ENCODE measurements at regions not wholly inside any gene's neighbourhood (a gene's known extent, or its start where the extent isn't known, plus 50 kb on each side); places are given as distances from the start of the nearest gene placed in this dataset.

- no peaks in the 10 kb centered on the region for H3K4me1 ChIP-seq
- TF ChIP-seq CTCF (IDR thresholded peaks at IDR 0.05), result no peak
Measured at GRCh38 chr11:32168924-32169323, 78.0 kb downstream of the RCN1 start.

GRCh38 chr11:32171445-32171844 is 80.6 kb downstream of the RCN1 start:
- DNase-seq (ENCODE audit: low spot score), result no peak
- Histone ChIP-seq H3K36me3 (no peaks in the 10 kb centered on the region), H3K4me3 (no peak overlapping the region), H3K4me1 (no peaks in the 10 kb centered on the region), H3K27ac (no peak overlapping the region), H3K27me3 (no peaks in the 10 kb centered on the region), H3K9me3 (no peaks in the 10 kb centered on the region)
- TF ChIP-seq CTCF (IDR thresholded peaks at IDR 0.05), result no peak

More at GRCh38 chr11:32168924-32169323, 78.0 kb downstream of the RCN1 start:
- DNase-seq (ENCODE audit: low spot score), result peak; percentile 13
- H3K36me3 ChIP-seq, result no peaks in the 10 kb centered on the region
- no peak overlapping the region for H3K27ac ChIP-seq
- no peaks in the 10 kb centered on the region for H3K27me3 ChIP-seq
- H3K4me3 ChIP-seq, result no peak overlapping the region
- no peaks in the 10 kb centered on the region for H3K9me3 ChIP-seq

GRCh38 chr11:32172041-32172847 is 81.4 kb downstream of the RCN1 start:
- no peak for DNase-seq (ENCODE audit: low spot score)
- H3K27ac ChIP-seq, result no peak overlapping the region
- no peak for TF ChIP-seq CTCF (IDR thresholded peaks at IDR 0.05)
- H3K36me3 ChIP-seq, result no peaks in the 10 kb centered on the region
- no peaks in the 10 kb centered on the region for H3K4me1 ChIP-seq
- H3K4me3 ChIP-seq, result peak overlapping the region in 1 of 2 donors; percentile 36
- H3K9me3 ChIP-seq, result no peaks in the 10 kb centered on the region
- no peaks in the 10 kb centered on the region for H3K27me3 ChIP-seq

GRCh38 chr11:32172848-32173834 is 82.3 kb downstream of the RCN1 start:
- peak in 1 of 2 donors; percentile 79 for TF ChIP-seq CTCF (IDR thresholded peaks at IDR 0.05)
- Histone ChIP-seq H3K9me3 (no peaks in the 10 kb centered on the region), H3K27ac (no peak overlapping the region), H3K27me3 (no peaks in the 10 kb centered on the region), H3K36me3 (no peaks in the 10 kb centered on the region), H3K4me1 (no peaks in the 10 kb centered on the region), H3K4me3 (peak overlapping the region; percentile 23 to 36)
- peak; percentile 69 for DNase-seq (ENCODE audit: low spot score)

- H3K4me3 ChIP-seq, result no peak overlapping the region
- no peak for TF ChIP-seq CTCF (IDR thresholded peaks at IDR 0.05)
- DNase-seq (ENCODE audit: low spot score), result no peak
Measured at GRCh38 chr11:32173977-32174376, 83.1 kb downstream of the RCN1 start.

More at GRCh38 chr11:32173977-32174376, 83.1 kb downstream of the RCN1 start:
- H3K4me1 ChIP-seq, result no peaks in the 10 kb centered on the region
- H3K9me3 ChIP-seq, result no peaks in the 10 kb centered on the region
- no peaks in the 10 kb centered on the region for H3K36me3 ChIP-seq
- no peaks in the 10 kb centered on the region for H3K27me3 ChIP-seq
- H3K27ac ChIP-seq, result no peak overlapping the region
